CD4-positive, alpha-beta memory T cell (primary cell): ENCODE measurements at regions not wholly inside any gene's neighbourhood (a gene's known extent, or its start where the extent isn't known, plus 50 kb on each side); places are given as distances from the start of the nearest gene placed in this dataset.
"Not testable (repeated sequence)": the region's sequence is repeated elsewhere in the genome, so short reads cannot be mapped to it uniquely, and the experiment has no call there.

ENCODE experiments used
- CTCF ChIA-PET: fragments of 350-600 bp; sonication (Branson Sonifier 250); formaldehyde crosslinking; loops from one replicate; lab custom pipeline; 2021; ENCODE audit warnings: inconsistent platforms; ENCODE audit not compliant: partially characterized antibody; lab: Charles Lee
- POLR2A ChIA-PET: fragments of 350-600 bp; sonication (Branson Sonifier 250); formaldehyde crosslinking; loops from one replicate; lab custom pipeline; 2021; ENCODE audit not compliant: partially characterized antibody; lab: Charles Lee
- DNase-seq, 5 donors: peaks; one replicate each; pipeline versions ENCODE4 v3.0.0 to v3.0.0-alpha.2; 2020 to 2022; ENCODE audit warnings: mixed read lengths in 1 of 5
- H3K27ac ChIP-seq: one replicate; pipeline ENCODE4 v1.7.0; 2013; ENCODE audit warnings: low read depth, low read length
- H3K27me3 ChIP-seq: 2 replicates; pipeline ENCODE4 v1.7.0; 2013; ENCODE audit warnings: mild to moderate bottlenecking, low read length, moderate library complexity; ENCODE audit not compliant: insufficient read depth
- H3K36me3 ChIP-seq: 2 replicates; pipeline ENCODE4 v1.7.0; 2013; ENCODE audit warnings: mild to moderate bottlenecking, low read length, moderate library complexity; ENCODE audit not compliant: insufficient read depth
- H3K4me1 ChIP-seq: 2 replicates; pipeline ENCODE4 v1.7.0; 2013; ENCODE audit warnings: mild to moderate bottlenecking, low read length, moderate library complexity; ENCODE audit not compliant: insufficient read depth
- H3K4me3 ChIP-seq, 2 donors: one replicate each; pipeline ENCODE4 v1.7.0; 2013; ENCODE audit warnings: low read length in 2 of 2, mild to moderate bottlenecking in 1 of 2
- H3K9me3 ChIP-seq, 2 donors: one replicate each; pipeline ENCODE4 v1.7.0; 2013; ENCODE audit warnings: low read length in 2 of 2, control low read depth in 1 of 2; ENCODE audit not compliant: control insufficient read depth in 1 of 2
- H3K27ac Mint-ChIP-seq, 7 donors: one replicate each; pipeline ENCODE4 v1.8.0; 2020 to 2021; ENCODE audit warnings: mixed read lengths in 7 of 7, mild to moderate bottlenecking in 6 of 7, inconsistent platforms in 3 of 7, moderate library complexity in 3 of 7
- H3K27me3 Mint-ChIP-seq, 2 donors: one replicate each; pipeline ENCODE4 v1.8.0; 2020 to 2021; ENCODE audit warnings: mixed read lengths in 2 of 2
- H3K36me3 Mint-ChIP-seq, 2 donors: one replicate each; pipeline ENCODE4 v1.8.0; 2020 to 2021; ENCODE audit warnings: mixed read lengths in 2 of 2, inconsistent platforms in 1 of 2, mild to moderate bottlenecking in 1 of 2
- H3K4me1 Mint-ChIP-seq, 4 donors: one replicate each; pipeline ENCODE4 v1.8.0; 2020 to 2021; ENCODE audit warnings: mixed read lengths in 4 of 4, mild to moderate bottlenecking in 1 of 4
- H3K4me3 Mint-ChIP-seq, 8 donors: one replicate each; pipeline ENCODE4 v1.8.0; 2020 to 2021; ENCODE audit warnings: mixed read lengths in 8 of 8, mild to moderate bottlenecking in 7 of 8, moderate library complexity in 6 of 8, inconsistent platforms in 3 of 8
- H3K9me3 Mint-ChIP-seq, 8 donors: one replicate each; pipeline ENCODE4 v1.8.0; 2020 to 2021; ENCODE audit warnings: mixed read lengths in 8 of 8, mild to moderate bottlenecking in 5 of 8, inconsistent platforms in 3 of 8, moderate library complexity in 1 of 8
- intact Hi-C: fragments of 100-400 bp; cut with micrococcal nuclease; formaldehyde crosslinking; loops from one replicate; pipeline ENCODE4 v1.15.1; 2023

DNA sequence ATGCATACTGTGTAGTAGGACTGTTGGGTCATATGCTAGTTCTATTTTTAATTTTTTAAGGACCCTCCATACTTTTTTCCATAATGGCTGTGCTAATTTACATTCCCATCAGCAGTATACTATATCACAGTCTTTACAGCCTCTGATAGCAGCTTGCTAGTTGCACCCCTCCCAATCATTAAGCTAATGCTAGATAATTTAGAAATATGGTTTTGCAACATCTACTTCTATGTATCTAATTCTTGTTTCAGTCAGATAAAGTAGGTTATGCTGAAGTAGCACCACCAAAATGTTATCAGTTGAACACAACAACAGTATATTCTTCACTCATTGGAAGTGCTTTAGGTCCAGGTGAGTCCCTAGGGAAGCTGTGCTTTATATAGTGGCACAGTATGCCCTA, 522.7 kb upstream of the HTR2C start:
- DNase-seq: no peak
- CTCF ChIA-PET: no interaction called here
- no peaks in the 10 kb centered on the region for H3K9me3 ChIP-seq
- no peaks in the 10 kb centered on the region for H3K27me3 Mint-ChIP-seq
- no peak overlapping the region for H3K27ac Mint-ChIP-seq
- H3K36me3 ChIP-seq: no peaks in the 10 kb centered on the region
- no peak overlapping the region for H3K27ac ChIP-seq
- H3K27me3 ChIP-seq: no peaks in the 10 kb centered on the region
- H3K9me3 Mint-ChIP-seq: peaks cover 0 to 5% (median 2%) of the 10 kb centered on the region in 8 donors
- H3K36me3 Mint-ChIP-seq: no peaks in the 10 kb centered on the region
- no peak overlapping the region for H3K4me3 ChIP-seq
- intact Hi-C loops: no loop called here
- POLR2A ChIA-PET: no interaction called here
- no peaks in the 10 kb centered on the region for H3K4me1 ChIP-seq
- no peaks in the 10 kb centered on the region for H3K4me1 Mint-ChIP-seq
- H3K4me3 Mint-ChIP-seq: no peak overlapping the region

DNA sequence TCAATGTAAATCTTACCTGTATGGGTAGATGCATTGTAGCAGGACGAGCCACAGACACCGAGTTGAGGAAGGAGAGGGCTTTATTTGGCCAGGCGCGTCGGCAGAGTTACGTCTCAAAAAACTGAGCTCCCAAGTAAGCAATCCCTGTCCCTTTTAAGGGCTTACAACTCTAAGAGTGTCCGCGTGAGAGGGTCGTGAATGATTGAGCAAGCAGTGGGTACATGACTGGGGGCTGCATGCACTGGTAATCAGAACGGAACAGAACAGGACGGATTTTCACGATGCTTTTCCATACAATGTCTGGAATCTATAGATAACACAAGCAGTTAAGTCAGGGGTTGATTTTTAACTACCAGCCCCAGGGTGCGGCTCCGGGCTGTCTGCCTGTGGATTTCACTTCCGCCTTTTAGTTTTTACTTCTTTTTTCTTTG, 524.9 kb upstream of the HTR2C start:
- Mint-ChIP-seq H3K27me3 (no peaks in the 10 kb centered on the region), H3K27ac (no peak overlapping the region), H3K4me1 (no peaks in the 10 kb centered on the region), H3K36me3 (no peaks in the 10 kb centered on the region), H3K4me3 (no peak overlapping the region), H3K9me3 (peaks cover 0 to 7% (median 1%) of the 10 kb centered on the region in 8 donors)
- H3K36me3 ChIP-seq: no peaks in the 10 kb centered on the region
- no peaks in the 10 kb centered on the region for H3K4me1 ChIP-seq
- H3K27me3 ChIP-seq: no peaks in the 10 kb centered on the region
- no peak overlapping the region for H3K27ac ChIP-seq
- DNase-seq: no peak
- H3K4me3 ChIP-seq: no peak overlapping the region
- intact Hi-C loops: no loop called here
- no peaks in the 10 kb centered on the region for H3K9me3 ChIP-seq
- ChIA-PET CTCF (no interaction called here), POLR2A (no interaction called here)

- H3K27ac Mint-ChIP-seq, CTCF ChIA-PET, H3K27me3 ChIP-seq, H3K36me3 Mint-ChIP-seq, H3K9me3 ChIP-seq, H3K4me1 Mint-ChIP-seq, intact Hi-C loops, H3K4me3 ChIP-seq, H3K36me3 ChIP-seq, POLR2A ChIA-PET, H3K27ac ChIP-seq, H3K9me3 Mint-ChIP-seq, H3K4me3 Mint-ChIP-seq, H3K27me3 Mint-ChIP-seq, H3K4me1 ChIP-seq, DNase-seq: not testable (repeated sequence)
Observed at GRCh38 chrX:114057422-114057821, 526.5 kb upstream of the HTR2C start.

GRCh38 chrX:114051667-114052315, 532.1 kb upstream of the HTR2C start:
- Histone ChIP-seq H3K36me3 (no peaks in the 10 kb centered on the region), H3K4me1 (no peaks in the 10 kb centered on the region), H3K27ac (no peak overlapping the region), H3K4me3 (no peak overlapping the region), H3K9me3 (no peaks in the 10 kb centered on the region), H3K27me3 (no peaks in the 10 kb centered on the region)
- CTCF ChIA-PET: no interaction called here
- no peaks in the 10 kb centered on the region for H3K27me3 Mint-ChIP-seq
- DNase-seq: no peak
- H3K27ac Mint-ChIP-seq: no peak overlapping the region
- H3K9me3 Mint-ChIP-seq: peaks cover 0 to 2% (median 0%) of the 10 kb centered on the region in 8 donors
- no peaks in the 10 kb centered on the region for H3K36me3 Mint-ChIP-seq
- POLR2A ChIA-PET: no interaction called here
- H3K4me3 Mint-ChIP-seq: no peak overlapping the region
- no peaks in the 10 kb centered on the region for H3K4me1 Mint-ChIP-seq
- intact Hi-C loops: no loop called here

GRCh38 chrX:114050075-114050796, 533.6 kb upstream of the HTR2C start:
- Histone ChIP-seq H3K27ac (no peak overlapping the region), H3K27me3 (no peaks in the 10 kb centered on the region), H3K9me3 (no peaks in the 10 kb centered on the region), H3K4me3 (no peak overlapping the region), H3K4me1 (no peaks in the 10 kb centered on the region), H3K36me3 (no peaks in the 10 kb centered on the region)
- Mint-ChIP-seq H3K36me3 (no peaks in the 10 kb centered on the region), H3K9me3 (peaks cover 0 to 2% (median 0%) of the 10 kb centered on the region in 8 donors), H3K4me1 (no peaks in the 10 kb centered on the region), H3K27ac (no peak overlapping the region), H3K4me3 (no peak overlapping the region), H3K27me3 (no peaks in the 10 kb centered on the region)
- ChIA-PET POLR2A (no interaction called here), CTCF (no interaction called here)
- intact Hi-C loops: no loop called here
- no peak for DNase-seq

DNA sequence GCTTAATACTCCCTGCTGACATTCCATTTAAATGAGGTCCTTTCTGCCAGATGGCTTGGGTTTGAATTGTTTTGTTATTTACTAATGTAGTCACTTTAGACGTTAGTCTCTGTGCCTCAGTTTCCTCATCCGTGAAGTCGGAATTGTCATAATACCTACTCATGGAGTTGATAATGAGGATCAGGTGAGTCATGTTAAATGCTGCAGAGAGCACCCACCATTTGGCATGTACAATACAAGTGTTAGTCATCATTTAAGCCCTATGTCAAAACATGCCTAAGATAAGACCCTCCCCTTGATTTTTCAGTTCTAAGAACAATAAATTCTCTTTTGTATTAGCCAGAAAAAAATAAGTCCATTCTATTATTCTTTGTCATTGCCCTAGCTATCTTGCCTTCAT, 534.8 kb upstream of the HTR2C start:
- Mint-ChIP-seq H3K36me3 (no peaks in the 10 kb centered on the region), H3K4me1 (no peaks in the 10 kb centered on the region), H3K27me3 (no peaks in the 10 kb centered on the region), H3K4me3 (no peak overlapping the region), H3K27ac (no peak overlapping the region), H3K9me3 (no peaks in the 10 kb centered on the region)
- H3K36me3 ChIP-seq: no peaks in the 10 kb centered on the region
- CTCF ChIA-PET: no interaction called here
- no peak overlapping the region for H3K27ac ChIP-seq
- H3K9me3 ChIP-seq: no peaks in the 10 kb centered on the region
- no peak for DNase-seq
- H3K27me3 ChIP-seq: no peaks in the 10 kb centered on the region
- H3K4me3 ChIP-seq: no peak overlapping the region
- POLR2A ChIA-PET: no interaction called here
- H3K4me1 ChIP-seq: no peaks in the 10 kb centered on the region
- intact Hi-C loops: no loop called here

DNA sequence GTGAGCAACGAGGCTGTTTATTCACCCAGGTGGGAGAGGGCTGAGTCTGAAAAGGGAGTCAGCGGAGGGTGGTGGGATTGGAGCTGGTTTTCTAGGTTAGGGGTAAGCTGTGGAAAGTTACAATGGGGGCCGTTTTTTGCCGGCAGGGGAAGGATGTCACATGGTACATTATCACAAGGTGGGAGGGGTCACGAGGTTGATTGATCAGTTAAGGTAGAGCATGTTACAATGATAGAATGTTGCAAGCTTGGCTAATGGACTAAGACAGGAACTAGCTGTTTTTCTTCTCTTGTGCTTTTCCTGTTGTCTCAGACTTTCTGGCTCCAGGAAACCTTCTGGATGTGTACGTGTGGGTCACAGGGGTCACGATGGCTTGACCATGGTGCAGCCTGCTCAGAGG, 536.3 kb upstream of the HTR2C start:
- POLR2A ChIA-PET: no interaction called here
- H3K4me3 Mint-ChIP-seq: no peak overlapping the region

More for the DNA sequence above, 536.3 kb upstream of the HTR2C start:
- Mint-ChIP-seq H3K27ac (no peak overlapping the region), H3K4me1 (no peaks in the 10 kb centered on the region), H3K27me3 (no peaks in the 10 kb centered on the region), H3K9me3 (no peaks in the 10 kb centered on the region), H3K36me3 (no peaks in the 10 kb centered on the region)
- Histone ChIP-seq H3K27ac (no peak overlapping the region), H3K4me1 (no peaks in the 10 kb centered on the region), H3K9me3 (no peaks in the 10 kb centered on the region), H3K27me3 (no peaks in the 10 kb centered on the region), H3K36me3 (no peaks in the 10 kb centered on the region), H3K4me3 (no peak overlapping the region)
- CTCF ChIA-PET: no interaction called here
- intact Hi-C loops: no loop called here
- DNase-seq: no peak
